DND-41 (cell line): ENCODE measurements at regions not wholly inside any gene's neighbourhood (a gene's known extent, or its start where the extent isn't known, plus 50 kb on each side); places are given as distances from the start of the nearest gene placed in this dataset.

Experiments used
- EZH2 ChIP-seq: IDR thresholded peaks from 3 replicates; pipeline ENCODE4 v1.6.1; 2012; ENCODE audit warnings: borderline replicate concordance, low read depth, mild to moderate bottlenecking, moderate library complexity, low read length, inconsistent platforms; ENCODE audit not compliant: severe bottlenecking
- TF ChIP-seq, protein P1 (sequence below): IDR thresholded peaks from 2 replicates; pipeline ENCODE4 v1.5.1; 2012; ENCODE audit warnings: borderline replicate concordance, low read length, moderate library complexity, mild to moderate bottlenecking; ENCODE audit not compliant: poor library complexity, severe bottlenecking; ENCODE audit errors: extremely low read depth

DNA sequence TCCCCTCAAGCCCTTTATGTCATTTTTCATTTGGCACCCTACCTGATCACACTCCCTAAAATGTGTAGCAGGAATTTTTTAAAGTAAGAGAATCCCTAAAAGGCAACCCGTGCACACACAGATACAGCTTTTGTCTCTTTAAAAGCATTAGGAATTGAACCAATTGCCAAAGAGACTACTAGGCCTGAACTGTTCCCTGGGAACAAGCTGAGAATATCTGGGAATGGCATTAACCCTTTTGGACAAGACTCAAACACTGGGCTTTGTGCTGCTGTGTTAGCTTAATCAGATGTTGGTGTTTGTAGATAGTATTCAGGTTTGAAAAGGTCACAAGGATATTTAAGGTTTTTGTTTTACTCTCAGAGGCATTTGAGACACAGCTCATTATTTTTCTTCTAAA lies 414.4 kb upstream of the PDZRN3 start:
- TF ChIP-seq, protein P1, sequence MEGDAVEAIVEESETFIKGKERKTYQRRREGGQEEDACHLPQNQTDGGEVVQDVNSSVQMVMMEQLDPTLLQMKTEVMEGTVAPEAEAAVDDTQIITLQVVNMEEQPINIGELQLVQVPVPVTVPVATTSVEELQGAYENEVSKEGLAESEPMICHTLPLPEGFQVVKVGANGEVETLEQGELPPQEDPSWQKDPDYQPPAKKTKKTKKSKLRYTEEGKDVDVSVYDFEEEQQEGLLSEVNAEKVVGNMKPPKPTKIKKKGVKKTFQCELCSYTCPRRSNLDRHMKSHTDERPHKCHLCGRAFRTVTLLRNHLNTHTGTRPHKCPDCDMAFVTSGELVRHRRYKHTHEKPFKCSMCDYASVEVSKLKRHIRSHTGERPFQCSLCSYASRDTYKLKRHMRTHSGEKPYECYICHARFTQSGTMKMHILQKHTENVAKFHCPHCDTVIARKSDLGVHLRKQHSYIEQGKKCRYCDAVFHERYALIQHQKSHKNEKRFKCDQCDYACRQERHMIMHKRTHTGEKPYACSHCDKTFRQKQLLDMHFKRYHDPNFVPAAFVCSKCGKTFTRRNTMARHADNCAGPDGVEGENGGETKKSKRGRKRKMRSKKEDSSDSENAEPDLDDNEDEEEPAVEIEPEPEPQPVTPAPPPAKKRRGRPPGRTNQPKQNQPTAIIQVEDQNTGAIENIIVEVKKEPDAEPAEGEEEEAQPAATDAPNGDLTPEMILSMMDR = no peak
- no peak for TF ChIP-seq EZH2
